ENCODE measurements at regions not wholly inside any gene's neighbourhood (a gene's known extent, or its start where the extent isn't known, plus 50 kb on each side); places are given as distances from the start of the nearest gene placed in this dataset.

DNA sequence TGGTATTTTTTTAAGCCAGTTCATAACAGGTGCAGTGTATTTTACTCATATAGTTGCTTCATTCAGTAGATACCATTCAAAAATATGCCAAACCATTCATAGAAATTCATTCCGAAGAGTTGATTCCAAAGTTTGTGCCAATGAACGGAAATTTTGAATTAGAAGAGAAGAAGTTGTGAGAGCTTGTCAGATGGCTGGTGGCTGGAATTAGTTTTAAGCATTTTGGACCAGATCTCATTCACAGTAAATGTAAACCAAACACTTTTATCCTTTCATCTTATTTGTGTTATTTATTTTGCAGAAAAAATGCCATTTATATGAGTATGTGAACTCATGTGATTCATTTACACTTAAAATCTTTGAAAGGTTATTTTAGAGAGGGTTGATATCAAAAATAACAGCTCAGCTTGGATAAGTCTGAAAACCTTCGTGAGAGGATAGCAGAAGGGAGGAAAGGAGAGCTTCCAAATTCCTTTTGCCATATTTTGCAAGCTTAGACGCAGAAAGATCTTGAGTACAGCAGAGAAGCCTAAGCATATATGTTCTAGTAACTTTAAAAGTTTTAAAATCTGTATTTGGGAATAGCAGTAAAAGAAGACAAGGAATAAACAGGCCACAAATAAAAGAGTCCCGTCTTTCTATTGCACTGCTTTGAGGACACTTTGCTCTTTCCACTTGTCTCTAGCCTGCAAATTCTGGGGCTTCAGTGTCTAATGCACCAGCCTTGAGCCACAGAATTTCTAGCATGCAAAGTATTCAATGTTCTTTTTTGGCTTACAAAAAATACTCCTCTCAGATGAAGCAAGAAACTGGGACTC lies 253.6 kb upstream of the FLRT2 start:
- DNase-seq = no peak

DNA sequence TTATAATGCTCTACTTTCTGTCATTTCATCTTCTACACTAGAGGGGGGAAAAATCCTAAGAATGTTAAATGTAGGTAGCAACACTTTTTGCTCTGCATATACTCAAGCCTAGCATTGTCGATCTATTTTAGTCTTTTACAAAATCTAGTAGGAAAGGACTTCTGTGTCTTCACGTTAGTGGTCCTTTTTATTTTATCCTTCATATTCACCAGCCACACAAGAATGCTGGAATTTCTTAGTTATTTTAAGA lies 253.0 kb upstream of the FLRT2 start:
- DNase-seq = no peak

DNA sequence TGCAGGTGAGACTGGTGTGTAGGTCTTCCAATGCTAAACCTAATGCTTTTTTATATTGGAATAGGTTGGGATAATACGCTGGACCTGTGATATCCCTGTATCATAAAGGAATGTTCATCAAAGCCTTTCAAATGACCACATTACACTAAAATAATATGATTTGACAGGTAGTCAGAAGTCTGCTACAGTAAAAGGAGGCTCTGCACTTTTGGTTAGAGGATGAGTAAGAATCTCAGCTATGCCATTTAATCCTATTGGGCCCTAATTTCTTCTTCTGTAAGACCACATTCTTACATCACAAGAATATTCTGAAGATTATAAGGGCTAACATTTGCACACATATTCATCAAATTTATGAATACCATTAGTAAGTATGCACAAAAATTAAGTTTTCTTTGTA lies 250.5 kb upstream of the FLRT2 start:
- no peak for DNase-seq

DNA sequence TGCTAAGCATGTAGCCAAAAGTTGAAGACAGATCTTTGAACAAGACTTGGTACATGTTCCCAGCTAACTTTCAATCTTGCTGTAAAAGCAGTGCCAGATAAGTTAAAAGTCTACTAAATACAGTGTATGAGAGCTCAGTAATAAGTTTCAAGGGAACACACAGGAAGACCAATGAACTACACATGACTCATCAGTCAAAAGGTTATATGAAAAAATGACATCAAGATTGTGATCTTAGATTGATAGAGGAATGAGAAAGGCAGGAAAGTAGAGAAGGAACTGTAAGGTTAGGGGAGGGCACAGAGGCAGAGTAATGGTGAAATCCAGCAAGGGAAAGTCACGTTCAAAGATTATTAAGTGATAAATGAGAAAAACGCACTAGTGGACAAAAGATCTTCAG lies 249.9 kb upstream of the FLRT2 start:
- DNase-seq = no peak

DNA sequence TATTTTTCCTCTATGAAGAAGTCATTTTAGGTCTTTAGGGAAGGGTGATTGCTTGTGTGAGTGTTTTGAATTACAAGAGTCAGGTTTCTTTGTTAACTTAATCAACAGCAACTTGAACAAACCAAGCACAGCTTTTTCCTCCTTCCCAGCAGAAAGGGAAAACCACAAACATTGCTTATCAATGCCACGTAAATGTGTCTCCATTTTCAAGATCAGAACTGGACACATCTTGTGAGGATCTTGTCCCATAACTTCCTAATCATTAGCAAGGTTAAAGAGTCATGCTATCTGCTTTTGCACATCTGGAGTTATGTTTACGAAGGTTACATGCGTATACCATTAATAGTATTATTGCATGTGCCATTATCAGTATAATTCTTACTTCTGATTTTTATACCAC lies 248.0 kb upstream of the FLRT2 start:
- no peak for DNase-seq

DNA sequence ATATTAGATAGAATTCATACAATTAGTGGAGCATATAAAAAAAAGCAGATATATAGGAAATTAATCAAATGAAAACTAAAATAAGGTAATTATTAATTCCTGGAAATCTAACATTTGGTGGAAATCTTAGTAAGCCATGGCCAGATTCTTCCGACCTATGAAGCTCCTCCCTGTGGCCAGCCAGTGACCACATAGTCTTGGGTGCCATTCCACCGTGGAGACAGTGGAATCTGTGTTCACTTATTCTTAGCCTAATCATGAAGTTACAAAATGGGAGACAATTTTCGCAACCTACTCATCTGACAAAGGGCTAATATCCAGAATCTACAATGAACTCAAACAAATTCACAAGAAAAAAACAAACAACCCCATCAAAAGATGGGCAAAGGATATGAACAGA lies 241.9 kb upstream of the FLRT2 start:
- no peak for DNase-seq

DNA sequence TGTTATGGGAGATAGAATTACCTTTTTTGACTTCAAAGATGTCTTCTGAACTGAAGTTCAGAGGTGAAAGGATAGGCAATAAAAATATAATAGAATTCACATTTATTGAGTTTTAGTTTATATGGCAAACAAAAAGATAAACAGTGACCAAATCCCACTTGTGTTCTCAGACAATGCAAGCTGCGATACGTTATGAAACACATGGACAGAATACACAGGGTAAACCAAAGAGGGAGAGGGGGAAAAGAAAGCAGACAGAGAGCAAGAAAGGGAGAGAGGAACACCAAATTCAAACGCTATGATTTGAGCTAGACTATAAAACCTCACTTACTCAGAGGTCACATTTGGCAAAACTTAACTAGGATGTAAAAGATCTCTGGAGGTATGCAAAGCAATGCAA lies 238.2 kb upstream of the FLRT2 start:
- no peak for DNase-seq

DNA sequence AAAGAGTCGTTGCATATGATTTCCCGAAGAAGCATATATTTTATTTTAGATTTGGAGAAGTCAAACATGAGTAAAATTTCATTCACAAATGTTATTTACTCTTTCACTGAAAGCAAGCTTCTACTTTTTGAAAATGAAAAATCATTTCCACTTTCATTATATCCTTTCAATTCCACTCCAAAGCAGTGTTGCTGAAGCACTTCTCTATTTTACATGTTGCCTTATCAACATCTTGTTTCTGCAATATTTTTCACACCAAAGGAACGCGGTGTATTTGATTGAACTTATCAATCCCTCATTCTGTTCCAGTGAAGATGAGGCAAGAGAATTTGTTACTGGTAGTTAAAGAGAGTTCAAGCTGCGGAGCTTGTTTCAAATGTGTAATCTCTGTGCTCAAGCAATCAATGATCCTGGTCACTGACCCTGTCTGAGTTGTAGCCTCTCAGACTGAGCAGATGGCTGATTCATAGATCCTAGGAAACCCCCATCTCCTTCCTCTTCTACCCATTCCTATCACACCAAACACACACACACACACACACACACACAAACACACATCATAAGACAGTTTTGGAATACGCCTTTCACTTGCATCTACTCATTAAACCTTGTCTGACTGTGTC lies 236.2 kb upstream of the FLRT2 start:
- DNase-seq = peak; percentile 26 to 31 (median 29)

DNA sequence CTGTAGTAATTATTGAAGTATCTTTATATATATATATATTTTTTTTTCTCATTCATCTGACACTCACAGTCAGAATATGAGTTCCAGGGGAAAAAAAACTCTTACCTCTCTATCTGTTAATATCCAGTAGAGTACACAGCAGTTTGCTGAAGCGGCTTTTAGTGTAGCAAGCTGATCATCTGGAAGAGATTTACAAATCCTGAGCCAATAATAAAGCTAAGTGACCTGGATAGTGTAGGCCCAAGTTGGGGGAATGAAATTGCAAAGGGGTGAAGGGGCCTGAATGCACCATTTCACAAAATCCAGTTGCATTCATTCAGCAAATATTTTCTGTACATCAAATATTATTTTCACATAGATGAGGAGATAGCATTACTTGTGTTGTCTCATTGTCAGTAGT lies 234.6 kb upstream of the FLRT2 start:
- DNase-seq = no peak

DNA sequence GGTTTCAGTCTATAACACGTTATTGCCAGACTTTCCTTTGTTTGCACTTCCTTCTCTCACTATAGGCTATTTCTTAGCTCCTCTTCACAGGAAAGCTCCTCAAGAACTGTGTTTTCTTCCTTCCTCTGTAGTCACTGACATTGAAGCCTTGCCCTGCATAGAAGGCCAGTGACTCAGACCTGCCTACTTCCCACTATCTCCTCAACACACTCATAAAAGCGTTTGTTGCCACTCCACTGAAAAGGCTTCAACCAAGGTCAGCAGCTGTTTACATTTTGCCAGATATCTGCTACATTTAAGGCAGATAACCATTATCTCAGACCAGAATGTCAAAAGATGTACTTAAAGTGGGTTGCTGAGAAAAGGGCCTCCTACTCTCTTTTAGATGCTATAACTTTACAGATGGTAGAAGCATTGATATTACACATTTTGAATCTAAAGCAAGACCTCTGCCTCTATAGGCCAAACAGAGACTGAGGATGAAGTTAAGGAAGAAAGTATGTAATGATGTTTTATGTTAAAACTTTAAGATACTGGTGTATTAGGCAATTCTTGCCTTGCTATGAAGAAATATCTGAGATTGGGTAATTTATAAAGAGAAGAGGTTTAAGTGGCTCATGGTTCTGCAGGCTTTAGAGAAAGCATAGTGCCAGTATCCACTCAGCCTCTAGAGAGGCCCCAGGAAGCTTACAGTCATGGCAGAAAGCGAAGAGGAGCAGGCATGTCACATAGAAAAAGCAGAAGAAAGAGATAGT lies 233.3 kb upstream of the FLRT2 start:
- DNase-seq = peak; percentile 51 to 68 (median 53)

DNA sequence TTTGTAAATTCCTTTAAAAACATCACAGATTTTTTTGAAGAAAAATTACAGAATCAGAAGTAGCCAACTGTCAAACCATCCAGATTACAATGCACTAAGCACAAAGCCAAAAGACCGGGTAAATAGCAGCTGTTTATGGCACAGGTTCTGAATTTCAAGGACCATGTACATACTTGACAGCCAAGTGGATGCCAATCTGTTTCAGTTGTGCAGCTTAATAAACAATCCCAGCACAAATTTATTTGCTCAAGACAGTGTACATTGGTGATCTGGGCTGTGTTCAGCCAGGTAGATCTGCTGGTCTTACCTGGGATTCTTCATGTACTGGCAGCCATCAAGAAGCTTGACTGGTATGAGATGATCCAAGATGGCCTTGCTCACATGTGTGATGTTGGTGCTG lies 229.8 kb upstream of the FLRT2 start:
- no peak for DNase-seq

DNA sequence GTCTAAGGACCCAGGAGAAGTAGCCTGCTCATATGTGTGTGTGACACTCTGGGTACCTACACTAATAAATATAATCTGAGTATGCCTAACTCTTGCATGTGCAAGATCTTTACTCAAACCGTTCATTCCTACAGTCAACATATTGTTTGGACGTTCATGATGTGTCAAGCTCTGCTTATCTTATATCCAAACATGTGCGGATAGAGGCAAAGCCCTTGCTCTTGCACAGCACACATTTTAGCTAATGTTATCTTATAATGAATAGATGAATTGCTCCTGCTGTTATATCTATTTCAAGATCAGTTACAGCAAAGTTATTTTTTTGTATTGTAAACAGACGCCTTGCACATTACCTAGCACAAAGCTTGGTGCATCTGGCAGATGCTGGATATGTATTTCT lies 228.4 kb upstream of the FLRT2 start:
- no peak for DNase-seq

DNA sequence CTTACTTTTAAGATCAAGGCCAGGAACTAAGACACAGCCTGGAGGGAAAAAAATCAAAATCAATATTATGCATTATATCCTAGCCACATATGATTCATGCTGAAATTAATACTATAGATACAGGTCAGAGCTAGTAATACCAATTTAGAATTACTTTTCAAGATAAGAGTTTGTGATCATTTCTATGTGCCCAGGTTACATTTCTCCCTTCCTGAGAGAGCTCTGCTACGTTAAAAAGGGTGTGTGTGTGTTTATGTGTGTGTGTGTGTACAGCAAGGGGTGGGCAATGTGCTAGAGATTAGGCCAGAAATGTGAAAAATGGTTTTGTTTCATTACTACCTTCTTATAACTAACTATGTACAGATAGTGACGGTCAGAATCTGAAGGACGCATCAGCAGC lies 223.9 kb upstream of the FLRT2 start:
- DNase-seq = no peak

DNA sequence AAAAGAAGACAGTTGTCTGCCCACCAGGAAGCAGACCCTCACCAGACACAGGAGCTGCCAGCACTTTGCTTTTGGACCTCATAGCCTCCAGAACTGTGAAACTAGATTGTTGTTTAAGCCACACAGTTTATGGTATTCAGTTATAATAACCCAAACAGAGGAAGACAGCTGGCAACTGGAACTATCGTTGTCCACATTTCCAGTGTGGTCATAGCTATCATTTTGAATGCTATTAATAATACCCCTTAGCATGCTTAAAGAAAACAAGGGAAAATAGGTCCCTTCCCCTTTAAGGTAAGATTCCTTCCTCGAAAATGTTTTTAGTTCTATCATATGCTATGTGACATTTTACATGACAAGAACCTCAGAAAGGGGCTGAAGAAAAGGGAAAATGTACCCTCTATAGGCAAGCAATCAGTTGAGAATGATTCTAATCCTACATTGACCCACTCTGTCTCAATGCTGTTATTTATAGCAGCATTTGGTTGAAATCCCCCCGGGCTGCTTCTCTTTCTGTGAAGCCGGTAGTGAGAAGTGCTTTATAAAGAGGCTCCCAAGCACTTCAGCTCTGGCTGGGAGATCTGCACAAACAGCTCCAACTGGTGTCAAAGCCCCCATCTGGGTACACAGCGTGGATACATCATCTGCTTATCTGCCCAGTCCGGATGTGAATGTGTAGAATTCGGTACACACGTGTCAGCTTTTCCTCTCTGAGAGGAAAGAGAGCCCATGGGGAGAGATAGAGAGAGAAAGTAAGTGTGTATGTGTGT lies 221.2 kb upstream of the FLRT2 start:
- no peak for DNase-seq

DNA sequence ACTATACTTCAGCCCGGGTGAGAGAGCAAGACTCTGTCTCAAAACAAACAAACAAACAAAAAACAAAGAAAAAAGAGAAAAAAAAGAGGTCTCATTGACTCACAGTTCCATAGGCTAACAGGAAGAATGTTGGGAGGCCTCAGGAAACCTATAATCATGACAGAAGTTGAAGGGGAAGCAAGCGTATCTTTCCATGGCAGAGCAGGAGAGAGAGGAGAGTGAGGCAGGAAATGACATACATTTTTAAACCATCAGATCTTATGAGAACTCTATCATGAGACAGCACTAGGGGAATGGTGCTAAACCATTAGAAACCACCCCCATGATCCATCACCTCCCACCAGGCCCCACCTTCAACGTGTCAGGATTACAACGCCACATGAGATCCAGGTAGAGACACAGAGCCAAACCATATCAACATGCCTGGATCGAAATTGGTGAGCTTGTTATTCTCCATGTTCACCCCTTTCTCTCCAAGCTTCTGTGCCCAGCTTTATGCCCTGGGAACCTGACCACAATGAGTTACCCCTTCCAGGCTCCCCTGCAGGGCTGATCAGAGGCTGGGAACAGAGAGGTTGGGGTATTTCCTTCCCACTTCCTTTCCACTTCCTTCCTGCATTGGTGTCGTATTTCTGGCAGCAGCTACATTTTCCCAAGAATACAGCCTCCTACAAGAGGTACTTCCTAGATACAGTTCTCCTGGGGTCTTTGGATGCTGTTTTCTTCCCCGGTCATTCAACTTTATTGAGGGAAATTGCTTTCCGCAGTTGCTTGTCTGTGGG lies 219.3 kb upstream of the FLRT2 start:
- no peak for DNase-seq

DNA sequence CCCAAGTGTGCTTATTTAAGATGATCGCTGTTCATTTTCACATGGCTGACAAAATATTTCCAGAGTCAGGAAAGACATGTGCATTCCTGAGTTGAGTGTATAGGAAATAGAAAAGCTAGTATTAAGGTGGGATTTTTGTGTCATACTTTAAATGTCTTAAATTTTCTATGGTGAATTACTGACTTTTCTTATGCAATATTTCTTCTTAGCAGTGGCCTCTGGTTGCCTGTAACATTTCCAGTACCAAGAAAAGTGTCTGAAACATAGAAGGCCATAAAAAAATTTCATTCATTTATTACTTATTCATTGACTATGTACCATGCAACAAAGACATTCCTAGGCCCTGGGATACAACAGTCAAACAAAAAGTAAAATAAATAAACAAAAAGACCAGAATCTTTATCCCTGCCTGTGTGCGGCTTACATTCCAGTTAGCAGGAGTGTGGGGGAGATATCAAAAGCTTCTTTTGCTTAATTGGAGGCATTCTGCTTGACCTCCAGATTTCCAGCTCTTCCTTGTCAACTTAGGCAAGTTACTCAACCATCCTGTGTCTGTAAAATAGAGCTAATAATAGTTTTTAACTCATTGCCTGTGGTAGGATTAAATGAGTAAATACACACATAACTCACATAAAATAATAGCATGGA lies 216.3 kb upstream of the FLRT2 start:
- no peak for DNase-seq

DNA sequence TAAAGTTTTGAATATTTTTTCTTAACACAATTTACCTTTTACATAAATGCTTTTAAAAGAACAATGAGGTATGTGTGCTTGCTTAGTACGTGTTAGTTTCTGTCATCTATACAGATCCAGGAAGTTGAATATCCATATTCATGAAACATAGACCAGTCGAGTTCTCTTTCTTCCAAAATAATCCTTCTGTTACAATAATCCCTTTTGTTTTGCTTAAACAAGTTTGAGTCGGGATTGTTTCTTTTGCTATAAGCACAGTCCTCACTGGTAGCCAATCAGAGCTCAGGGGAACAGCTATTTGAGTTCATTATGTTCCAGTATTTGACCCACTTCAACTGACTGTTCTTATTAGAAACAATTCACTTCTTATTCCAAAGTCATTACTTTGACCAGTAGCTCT lies 214.7 kb upstream of the FLRT2 start:
- DNase-seq = no peak

DNA sequence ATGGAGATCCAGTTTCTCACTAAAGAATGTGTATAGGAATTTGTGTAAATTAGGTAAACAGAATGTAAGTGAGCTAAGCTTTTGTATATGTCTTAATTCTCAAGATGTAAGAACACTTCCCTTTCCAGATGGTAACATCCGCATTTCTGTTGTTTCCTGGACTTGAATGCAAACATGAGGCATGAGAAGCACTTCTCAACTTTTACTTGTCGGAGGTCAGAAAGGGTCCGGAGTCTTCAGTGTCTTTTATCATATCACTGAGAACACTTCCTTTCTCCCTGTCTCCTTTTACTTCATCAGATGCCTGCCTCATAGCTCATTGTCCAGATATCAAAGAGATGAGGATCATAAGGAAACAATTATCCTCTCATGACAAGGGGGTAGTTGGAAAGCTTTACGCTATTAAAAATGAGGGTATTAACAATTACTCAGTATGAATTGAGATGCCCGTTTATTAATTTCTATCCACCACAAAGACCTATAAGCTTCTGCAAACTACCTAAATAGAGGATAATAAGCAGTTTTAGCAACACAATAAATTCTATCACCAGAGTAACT lies 214.1 kb upstream of the FLRT2 start:
- DNase-seq = peak in 1 of 3 donors; percentile 29

DNA sequence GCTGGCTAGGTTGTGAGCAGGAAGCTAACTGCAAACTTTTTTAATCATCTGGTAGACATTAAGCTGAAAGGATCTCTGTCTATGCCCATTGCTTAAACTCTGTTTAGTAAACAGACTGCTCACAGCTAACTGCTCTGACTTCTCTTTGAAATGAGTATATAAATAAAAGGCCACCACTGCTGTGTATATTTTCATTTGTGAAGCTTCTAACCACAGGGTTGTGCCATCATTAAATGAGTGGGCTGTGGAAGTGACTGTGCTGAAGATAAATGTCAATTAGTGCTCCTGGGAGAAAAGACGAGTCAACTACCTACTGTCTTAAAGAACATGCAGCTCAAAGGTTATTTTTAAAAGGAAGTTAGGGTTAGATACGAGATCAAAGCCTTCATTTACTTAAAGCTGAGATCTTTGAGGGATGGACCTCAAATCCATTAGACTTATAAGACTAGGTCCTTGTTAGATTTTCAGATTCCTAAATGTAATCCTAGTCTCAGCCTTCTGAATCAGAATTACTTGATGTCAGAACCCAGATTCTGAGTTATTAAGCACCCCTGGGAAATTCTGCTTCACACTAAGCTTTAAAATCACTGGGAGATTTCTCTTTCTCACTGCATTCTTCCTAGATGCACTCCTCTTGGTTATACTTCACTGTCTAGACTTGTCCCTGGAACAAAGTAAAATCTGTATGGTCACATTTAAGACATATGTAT lies 213.1 kb upstream of the FLRT2 start:
- DNase-seq = peak; percentile 2 to 48 (median 32)

DNA sequence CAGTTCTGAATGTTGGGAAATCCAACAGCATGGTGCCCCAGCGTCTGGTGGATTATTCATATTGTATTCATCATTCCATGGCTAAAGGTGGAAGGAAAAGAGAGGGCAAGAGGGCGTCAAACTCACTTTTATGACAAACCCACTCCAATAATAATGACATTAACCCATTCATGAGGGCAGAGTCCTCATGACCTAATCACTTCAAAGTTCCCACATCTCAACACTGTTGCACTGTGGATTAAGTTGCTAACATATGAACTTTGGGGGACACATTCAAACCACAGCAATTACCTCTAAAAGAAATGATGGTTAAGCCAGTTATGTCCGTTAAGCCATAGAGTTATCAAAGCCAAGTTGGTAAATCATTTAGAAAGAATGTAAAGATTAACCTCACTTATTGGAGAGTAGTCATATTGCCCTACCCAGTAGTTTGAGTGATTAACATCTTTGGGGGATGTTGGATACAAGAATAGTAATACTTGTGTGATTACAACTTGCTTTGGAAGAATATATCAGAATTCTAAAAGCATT lies 212.4 kb upstream of the FLRT2 start:
- no peak for DNase-seq

DNA sequence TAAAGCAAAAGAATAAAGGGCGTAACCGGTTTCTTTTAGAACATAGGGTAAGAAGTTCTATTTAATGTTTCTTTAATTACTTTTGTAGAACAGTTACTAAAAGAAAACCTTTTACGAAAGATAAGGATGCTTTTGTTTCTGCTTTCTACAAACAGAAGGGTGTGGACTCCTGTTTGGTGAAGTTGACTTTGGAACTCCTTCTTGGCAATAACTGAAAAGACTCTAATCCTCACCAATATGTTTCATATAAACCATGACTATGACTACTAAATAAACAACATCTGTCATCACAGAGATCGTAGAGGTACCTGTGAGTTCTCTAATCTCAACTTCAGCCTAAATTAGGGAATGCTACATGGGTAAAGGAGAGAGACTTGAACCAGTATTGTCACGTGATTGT lies 210.8 kb upstream of the FLRT2 start:
- DNase-seq = no peak

Data from suppressor macrophage treated with lipopolysaccharide for 1 hour (primary cell).